Posterior vena cava (tissue), 2 donors: ENCODE measurements at regions not wholly inside any gene's neighbourhood (a gene's known extent, or its start where the extent isn't known, plus 50 kb on each side); places are given as distances from the start of the nearest gene placed in this dataset.
"Not testable (repeated sequence)": the region's sequence is repeated elsewhere in the genome, so short reads cannot be mapped to it uniquely, and the experiment has no call there.

Experiments
- DNase-seq: peaks from one replicate; pipeline ENCODE4 v3.0.0-alpha.2; 2020; ENCODE audit warnings: low spot score
- intact Hi-C, 2 donors: fragments of 100-400 bp; cut with DNase I; formaldehyde crosslinking; loops; one replicate each; pipeline versions ENCODE4 v1.14.1 to v1.14.2; 2022 to 2023
- donor health status: DM: yes; HTN: yes; CAD: no.
- donor health status: DM: yes; HTN: yes; CAD: no.

DNA sequence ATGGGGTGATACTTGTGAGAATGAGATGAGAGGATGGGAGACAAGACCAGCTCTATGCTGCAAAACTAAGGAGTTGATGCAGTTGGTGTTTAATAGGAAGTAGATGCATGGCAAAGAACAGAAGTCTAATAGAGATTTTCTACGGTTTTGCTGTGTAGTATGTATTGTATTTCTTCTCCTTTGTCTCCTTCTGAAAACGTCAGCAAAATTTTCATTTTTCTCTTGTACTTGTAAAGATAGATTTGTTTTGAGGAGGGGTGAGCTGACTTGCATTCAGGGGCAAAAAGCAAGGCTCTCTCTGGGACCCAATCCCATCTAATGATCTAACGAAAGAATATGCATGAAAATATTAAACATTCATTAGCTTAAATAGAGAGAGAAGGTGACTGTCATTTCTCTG lies 94.6 kb upstream of the NANOGP8 start:
- intact Hi-C loops = no loop called here
- no peak for DNase-seq

DNA sequence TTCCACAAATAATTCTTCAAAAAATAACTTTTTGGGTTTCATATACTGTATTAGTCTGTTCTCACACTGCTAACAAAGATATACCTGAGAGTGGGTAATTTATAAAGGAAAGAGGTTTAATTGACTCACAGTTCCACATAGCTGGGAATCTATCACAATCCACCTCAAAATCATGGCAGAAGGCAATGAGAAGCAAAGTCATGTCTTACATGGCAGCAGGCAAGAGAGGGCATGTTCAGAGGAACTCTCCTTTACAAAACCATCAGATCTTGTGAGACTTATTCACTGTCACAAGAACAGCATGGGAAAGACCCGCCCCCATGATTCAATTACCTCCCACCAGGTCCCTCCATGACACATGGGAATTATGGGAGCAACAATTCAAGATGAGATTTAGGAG lies 93.1 kb upstream of the NANOGP8 start:
- DNase-seq, intact Hi-C loops: not testable (repeated sequence)

DNA sequence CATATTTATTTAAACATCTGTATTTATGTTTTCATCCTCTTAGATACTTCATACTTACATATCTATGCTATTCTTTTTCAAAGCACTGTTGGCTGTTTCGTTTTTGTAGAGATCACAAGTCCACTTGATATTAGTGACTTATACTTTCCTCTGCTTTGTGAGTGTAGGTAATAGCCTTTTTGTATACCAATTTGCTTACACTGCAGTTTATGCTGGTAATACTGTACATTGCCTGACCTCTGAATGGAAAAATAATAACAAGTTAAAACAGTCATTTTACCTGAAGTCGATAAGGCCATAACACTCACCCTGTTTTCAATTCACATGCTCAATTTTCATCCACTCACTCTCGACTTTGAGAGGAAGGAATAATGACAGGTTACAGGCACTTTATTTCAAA lies 89.9 kb upstream of the NANOGP8 start:
- DNase-seq = no peak
- intact Hi-C loops = no loop called here

DNA sequence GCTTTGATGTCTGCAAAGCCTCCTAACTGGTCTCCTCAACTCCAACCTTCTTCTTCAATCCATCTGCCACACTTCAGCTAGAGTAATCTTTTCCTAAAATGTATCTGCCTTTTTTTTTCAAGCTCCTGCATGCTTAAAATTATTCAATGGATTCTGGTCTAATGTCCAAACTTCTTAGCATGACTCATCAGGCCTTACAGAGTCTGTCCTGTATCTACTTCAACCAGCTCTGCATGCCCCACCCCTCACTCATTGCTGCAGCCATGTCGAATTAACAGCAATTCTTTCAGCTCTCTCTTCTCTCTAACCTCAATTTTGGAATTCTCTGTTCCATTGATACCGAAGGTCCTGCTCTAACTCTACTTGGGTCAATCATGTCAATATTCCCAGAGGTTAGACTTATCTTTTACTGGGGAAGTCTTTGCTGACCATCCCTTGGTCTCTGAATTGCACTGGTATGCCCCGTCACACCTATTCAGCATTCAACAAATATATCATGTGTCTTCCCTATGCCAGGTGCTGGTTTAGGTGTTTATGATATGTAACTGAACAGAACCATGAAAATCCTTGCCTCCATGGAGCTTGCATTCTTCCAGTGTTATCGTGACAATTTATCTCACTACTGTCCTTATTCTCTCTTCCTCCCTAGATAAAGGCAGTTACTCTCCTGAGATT lies 88.5 kb upstream of the NANOGP8 start:
- intact Hi-C loops = no loop called here
- no peak for DNase-seq

DNA sequence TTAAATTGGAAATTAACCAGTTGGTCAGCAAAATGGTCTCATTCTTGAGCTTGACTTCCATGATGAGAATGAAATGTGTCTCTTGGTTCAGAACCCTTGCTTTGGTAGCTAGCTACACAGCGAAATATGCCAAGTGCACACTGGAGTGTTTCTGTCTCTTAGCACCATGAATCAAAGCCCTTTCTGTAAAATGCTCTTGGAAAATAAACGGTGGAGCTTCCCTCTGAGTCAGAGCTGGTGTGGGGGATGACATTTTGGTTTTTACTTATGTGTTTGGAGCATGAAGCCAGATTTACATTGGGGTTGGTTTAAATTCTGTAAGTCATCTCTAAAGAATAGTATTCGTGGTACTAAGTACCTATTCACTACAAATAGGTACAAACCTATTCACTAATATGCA lies 85.1 kb upstream of the NANOGP8 start:
- intact Hi-C loops = no loop called here
- DNase-seq = no peak

DNA sequence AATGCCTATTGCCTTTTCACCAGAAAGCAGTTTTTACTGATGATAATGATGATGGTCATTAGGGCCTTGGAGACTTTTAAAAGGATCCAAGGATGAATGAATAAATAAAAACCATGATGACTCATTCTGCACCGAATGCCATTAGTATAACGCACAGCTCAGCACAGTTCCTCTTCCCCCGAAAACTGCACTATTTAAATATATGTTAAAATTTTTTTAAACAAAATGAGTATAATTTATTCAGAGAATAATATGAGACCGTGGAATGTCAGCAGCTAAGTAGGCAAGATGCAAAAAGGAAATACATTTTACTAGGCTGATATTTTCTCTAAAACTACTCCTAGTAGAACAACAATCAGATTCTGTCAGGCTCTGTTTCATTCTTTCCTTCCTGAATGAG lies 83.4 kb upstream of the NANOGP8 start:
- DNase-seq = no peak
- intact Hi-C loops = no loop called here

DNA sequence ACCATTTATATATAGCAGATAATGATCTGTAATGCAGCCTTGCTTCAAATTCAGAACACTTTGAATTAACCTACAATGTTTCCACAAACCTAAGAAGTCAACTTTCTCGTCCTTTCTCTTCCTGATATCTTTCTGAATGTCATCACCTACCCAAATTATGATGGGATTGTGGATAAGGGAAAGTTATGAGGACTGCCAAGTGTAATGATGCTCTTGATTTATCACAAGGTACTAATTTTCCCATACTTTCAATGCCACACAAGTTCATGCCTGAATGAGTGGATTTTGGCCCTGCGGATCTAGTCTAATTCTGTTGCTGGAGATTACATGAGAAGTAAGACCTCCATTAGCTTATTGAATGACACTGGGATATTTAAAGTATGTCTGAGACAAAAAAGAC lies 82.6 kb upstream of the NANOGP8 start:
- no peak for DNase-seq
- intact Hi-C loops = no loop called here

DNA sequence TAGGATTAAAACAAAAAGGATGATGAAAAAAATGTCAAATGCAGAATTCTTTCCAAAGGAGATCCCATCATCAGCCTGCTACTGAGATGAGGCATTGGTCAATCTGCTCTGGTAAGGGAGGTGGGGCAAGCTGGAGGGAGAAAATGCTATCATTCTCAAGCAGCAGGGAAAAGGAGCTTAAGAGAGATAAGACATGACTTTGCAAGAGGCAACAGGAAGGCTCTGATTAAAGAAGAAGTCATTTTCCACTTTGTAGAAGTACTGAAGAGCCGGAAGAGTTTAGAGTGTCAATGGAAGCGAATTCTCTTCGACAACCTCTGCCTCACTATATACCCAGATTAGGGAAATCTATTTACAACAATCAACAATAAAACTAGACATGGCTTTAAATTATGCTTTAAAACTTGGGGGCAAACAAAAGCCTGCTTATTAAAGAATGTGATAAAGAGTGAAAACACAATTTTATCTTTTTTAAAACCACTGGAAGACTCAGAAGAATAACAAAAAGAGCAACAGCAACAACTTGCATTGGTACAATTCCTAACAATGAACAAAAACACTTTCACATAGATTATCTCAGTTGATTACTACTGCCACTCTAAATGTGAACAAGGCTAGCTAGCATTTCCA lies 81.8 kb upstream of the NANOGP8 start:
- no peak for DNase-seq
- intact Hi-C loops = no loop called here

DNA sequence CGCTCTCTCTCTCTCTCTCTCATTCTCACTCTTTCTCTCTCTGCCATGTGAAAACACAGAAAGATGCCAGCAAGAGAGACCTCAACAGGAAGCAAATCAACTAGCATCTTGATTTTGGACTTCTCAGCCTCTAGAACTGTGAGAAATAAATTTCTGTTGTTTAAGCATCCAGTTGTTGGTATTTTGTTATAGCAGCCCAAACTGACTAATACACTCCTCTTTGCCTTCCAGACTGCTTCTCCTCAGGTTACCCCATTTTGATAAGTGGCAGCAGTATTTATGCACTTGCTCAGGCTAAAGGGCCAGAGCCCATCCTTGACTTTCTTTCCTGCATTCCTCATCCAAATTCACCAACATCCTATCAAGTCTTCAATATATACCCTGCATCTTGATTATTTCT lies 76.6 kb upstream of the NANOGP8 start:
- intact Hi-C loops = no loop called here
- DNase-seq = no peak

DNA sequence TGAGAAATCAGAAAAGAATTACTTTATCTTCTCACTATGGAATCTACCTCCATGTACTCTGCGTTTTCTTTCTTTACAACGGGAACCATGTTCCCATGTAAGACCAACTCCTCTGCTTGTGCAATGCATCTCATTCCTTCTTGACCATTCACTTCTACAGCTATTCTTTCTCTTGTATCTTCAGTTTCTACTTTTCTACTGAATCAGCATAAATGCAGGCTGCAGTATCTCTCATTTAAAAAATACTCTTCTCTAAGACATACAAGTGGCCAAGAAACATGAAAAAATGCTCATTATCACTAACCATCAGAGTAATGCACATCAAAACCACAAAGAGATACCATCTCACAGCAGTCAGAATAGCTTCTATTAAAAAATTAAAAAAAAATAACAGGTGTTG lies 74.1 kb upstream of the NANOGP8 start:
- DNase-seq = no peak
- intact Hi-C loops = no loop called here

DNA sequence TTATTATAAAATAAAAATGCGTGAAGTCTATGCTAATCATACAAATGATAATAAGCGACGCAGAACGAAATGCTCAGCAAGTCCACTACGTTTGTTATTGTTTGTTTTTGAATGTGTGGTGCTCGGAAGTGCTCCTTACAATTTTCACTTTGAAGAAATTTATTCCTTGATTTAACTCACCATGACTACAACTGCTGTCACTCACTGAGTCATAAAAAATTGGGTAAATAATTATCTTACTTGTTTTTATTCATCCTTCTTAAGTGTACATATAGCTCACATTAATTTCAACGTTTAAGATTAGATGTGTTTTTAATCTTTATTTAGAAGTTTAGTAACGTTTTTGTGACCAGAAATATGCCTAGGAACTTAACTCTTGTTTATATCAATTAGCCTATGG lies 66.7 kb upstream of the NANOGP8 start:
- DNase-seq = no peak
- intact Hi-C loops = no loop called here

DNA sequence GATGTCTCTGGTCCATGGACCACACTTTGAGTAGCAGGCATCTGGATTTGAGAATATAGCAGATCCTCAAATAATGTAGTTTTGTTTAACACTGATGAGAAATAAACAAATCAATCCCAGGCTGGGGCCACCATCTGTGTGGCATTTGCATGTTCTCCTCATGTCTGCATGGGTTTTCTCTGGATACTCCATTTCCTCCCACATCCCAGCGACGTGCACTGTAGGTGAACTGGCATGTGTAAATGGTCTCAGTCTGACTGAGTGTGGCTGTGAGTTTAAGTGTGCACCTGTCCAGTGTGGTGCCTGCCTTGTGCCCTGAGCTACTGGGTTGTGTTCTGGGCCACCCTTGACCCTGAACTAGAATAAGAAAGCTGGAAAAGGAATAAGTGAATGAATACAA lies 66.3 kb upstream of the NANOGP8 start:
- DNase-seq = no peak
- intact Hi-C loops = no loop called here

DNA sequence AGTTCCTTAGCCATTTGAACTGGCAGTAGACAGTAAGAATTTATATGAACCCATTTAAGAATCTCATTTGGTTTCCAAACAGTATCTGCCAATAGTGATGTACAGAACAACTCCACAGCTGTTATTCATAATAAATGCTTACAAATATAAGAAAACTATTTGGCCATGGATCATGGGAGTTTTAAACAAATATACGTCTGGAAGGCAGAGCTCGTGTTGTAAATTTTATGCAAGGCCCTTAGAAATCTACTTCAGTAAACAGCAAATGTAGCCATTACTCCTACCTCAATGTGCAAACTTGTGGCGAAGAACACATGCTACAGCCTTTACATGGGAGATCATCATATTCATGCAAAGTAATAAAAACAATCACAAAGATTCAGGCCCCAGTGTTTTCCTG lies 65.3 kb upstream of the NANOGP8 start:
- DNase-seq = no peak
- intact Hi-C loops = no loop called here

DNA sequence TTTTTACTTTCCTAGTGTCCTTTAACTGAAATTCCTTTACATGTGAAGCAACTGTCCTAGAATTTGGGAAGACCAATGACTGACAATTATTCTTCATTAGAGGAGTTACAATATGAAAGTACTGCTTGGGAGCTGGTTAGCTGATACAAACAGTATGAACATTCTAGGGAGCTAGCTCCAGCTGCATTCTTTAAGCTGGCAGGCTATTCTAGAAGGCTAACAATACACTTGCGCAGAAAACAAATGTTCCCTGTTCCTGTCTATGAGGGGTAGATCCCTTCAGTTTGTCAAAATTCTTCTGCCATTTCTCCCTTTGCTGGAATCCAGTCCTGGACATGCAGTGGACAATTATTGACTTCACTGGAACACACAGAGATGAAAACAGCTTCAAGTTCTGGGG lies 60.2 kb upstream of the NANOGP8 start:
- intact Hi-C loops = no loop called here
- no peak for DNase-seq

DNA sequence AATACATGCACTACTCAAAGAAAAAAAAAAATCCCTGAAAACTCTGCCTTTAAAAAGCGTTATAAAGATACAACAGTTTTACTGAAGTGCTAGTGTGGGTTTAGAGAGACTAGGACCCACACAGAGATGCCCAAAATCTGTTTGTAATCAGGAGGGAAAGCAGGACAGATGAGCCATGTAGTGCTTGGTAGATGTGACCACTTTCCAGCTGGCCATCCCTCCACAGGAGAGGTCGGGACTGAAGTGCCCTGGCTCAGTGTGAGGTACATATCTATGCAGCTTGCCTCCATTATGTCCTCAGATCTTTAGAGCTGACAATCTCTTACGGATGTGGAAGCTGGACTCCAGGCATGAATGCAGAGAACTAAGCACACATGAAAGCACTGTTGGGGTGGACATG lies 57.5 kb upstream of the NANOGP8 start:
- DNase-seq = no peak

DNA sequence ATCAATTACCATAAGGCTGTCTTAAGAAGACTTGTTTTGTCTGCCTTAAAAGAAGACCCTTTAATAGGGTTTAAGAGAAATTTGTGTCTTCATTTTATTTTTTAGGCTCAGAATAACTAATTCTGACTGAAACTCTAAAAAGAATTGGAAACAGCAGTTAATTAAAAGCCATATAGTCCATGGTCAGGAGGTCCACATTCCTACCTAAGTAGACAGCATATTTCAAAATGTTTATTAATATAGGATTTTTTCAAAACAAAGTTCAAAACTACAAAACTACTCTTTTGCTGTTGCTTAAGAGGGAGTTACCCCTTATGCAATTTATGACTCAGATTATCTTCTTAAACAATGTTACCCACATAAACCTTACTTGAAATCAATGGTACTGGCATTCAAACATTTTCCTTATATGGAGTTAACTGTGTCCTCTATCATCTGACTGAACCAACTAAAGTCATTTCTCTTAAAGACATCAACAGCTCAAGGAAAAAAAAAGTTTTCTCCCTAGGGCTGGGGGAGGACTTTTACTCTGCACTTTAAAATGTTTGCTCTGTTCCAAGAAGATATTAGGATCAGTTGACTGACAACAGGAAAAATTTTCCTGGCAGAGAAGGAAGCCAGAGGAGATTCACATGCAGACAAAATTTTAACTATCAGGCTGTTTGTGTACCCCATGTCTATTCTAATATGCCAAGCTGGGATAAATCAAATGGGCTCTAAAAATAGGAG lies 56.8 kb upstream of the NANOGP8 start:
- DNase-seq = no peak
- intact Hi-C loops = no loop called here

More for the DNA sequence above, 57.5 kb upstream of the NANOGP8 start:
- intact Hi-C loops = no loop called here

DNA sequence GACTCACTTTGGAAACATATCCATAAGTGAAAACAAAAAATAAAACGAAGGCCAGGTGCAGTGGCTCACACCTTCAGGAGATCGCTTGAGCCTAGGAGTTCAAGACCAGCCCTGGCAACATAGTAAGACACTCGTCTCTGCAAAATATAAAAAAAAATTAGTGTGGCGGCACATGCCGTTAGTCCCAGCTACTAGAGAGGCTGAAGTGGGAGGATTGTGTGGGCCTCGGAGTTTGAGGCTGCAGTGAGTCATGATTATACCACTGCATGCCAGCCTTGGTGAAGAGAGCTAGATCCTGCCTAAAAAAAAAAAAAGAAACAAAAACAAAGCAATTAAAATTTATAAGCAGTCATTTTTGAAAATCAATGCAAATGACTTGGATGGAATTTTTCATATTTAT lies 54.7 kb upstream of the NANOGP8 start:
- intact Hi-C loops = no loop called here
- no peak for DNase-seq

DNA sequence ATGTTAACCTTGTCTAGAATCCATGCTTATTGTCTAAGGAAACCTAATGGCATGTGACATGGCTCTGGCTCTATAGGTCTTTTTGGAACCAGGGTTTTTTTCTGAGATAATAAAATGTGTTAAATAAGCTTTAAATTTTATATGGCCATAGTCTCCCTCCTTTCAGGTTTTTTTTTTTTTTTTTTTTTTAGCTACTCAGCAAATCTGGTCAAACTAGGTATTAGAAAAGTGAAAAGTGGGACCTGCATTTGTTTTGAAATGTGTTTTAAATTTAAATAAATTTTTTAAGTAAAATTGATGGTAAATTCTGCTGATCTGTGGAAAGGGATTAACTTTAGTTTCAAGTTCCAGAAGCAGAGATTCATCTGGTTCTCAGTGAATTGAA lies 52.1 kb upstream of the NANOGP8 start:
- intact Hi-C loops = no loop called here

DNA sequence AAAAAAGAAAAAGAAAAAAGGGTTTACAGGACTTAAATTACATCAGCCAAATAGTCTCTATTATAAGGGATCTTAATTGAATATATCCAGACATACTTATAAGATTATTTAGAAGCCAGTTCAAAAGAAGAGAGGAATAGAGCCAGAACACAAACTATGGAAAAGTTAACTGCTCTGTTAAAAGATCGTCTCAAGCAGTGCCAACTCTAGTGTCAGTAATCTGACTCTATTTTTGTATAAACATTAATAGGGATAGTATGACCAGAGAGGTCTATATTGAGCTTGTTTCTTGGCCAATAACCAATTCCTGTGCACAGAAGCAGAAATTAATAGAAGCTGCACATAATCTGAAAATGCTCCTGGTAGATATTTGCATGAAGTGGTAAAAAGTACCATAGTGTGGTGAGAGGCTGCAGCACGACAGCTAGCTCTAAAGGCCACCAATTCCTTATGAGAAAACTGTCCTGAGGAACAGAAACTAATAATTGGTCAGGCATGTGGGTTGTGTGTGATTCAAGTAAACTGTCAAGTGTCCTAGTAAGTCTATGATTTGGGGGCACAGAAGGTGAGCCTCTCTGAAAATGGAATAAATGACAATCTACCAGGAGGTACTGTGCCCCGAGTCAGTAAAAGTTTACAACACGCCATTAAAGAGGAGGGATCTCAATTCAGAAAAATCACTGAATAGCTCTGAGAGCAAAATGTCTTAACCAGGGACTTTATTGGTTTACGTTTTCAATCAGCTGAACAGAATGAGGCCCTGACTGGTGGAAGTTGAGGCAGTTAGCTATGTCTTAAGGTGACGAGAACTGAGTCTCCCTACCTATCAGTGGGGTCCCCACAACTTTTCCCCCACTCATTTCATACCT lies 51.5 kb upstream of the NANOGP8 start:
- intact Hi-C loops = no loop called here
- no peak for DNase-seq

More for the DNA sequence above, 52.1 kb upstream of the NANOGP8 start:
- DNase-seq = no peak
